ENCODE measurements at regions not wholly inside any gene's neighbourhood (a gene's known extent, or its start where the extent isn't known, plus 50 kb on each side); places are given as distances from the start of the nearest gene placed in this dataset.
"Not testable (repeated sequence)": the region's sequence is repeated elsewhere in the genome, so short reads cannot be mapped to it uniquely, and the experiment has no call there.

GRCh38 chr9:33623658-33624586 lies 99.9 kb downstream of the ANKRD18B start:
- H3K4me2 ChIP-seq = peak overlapping the region; percentile 43; the same call in 1 of the 2 replicates
- H2AFZ ChIP-seq (ENCODE audit: low read depth) = peak overlapping the region; percentile 56; the same call in 1 of the 2 replicates
- TF ChIP-seq CTCF (conservative IDR thresholded peaks at IDR 0.05; ENCODE audit: low read depth, low read length) = peak; percentile 82

GRCh38 chr9:33628318-33628717 lies 104.3 kb downstream of the ANKRD18B start:
- not testable (repeated sequence) for H3K79me2 ChIP-seq (ENCODE audit: insufficient read depth, low read depth); H3K4me3 ChIP-seq (IDR thresholded peaks at IDR 0.05; ENCODE audit: insufficient read depth, low read depth, low read length); H3K36me3 ChIP-seq (ENCODE audit: insufficient read depth); H3K9ac ChIP-seq; H4K20me1 ChIP-seq (ENCODE audit: insufficient read depth); H3K27ac ChIP-seq; H3K4me2 ChIP-seq; H2AFZ ChIP-seq (ENCODE audit: low read depth); H3K27me3 ChIP-seq (ENCODE audit: insufficient read depth, low read depth); H3K4me1 ChIP-seq (ENCODE audit: low read depth, poor library complexity, severe bottlenecking)

More at GRCh38 chr9:33623658-33624586, 99.9 kb downstream of the ANKRD18B start:
- no peaks in the 10 kb centered on the region for H3K27me3 ChIP-seq (ENCODE audit: insufficient read depth, low read depth)
- H3K4me1 ChIP-seq (ENCODE audit: low read depth, poor library complexity, severe bottlenecking) = peaks cover 7% of the 10 kb centered on the region
- H3K79me2 ChIP-seq (ENCODE audit: insufficient read depth, low read depth) = no peaks in the 10 kb centered on the region
- no peak overlapping the region for H3K27ac ChIP-seq
- H3K36me3 ChIP-seq (ENCODE audit: insufficient read depth) = no peaks in the 10 kb centered on the region
- no peaks in the 10 kb centered on the region for H4K20me1 ChIP-seq (ENCODE audit: insufficient read depth)
- no peak overlapping the region for H3K4me3 ChIP-seq (IDR thresholded peaks at IDR 0.05; ENCODE audit: insufficient read depth, low read depth, low read length)
- no peak overlapping the region for H3K9ac ChIP-seq

GRCh38 chr9:33628865-33629410 lies 104.9 kb downstream of the ANKRD18B start:
- H3K36me3 ChIP-seq (ENCODE audit: insufficient read depth) = no peaks in the 10 kb centered on the region
- no peak overlapping the region for H3K27ac ChIP-seq
- TF ChIP-seq CTCF (conservative IDR thresholded peaks at IDR 0.05; ENCODE audit: low read depth, low read length) = no peak
- no peaks in the 10 kb centered on the region for H3K4me1 ChIP-seq (ENCODE audit: low read depth, poor library complexity, severe bottlenecking)
- no peaks in the 10 kb centered on the region for H3K79me2 ChIP-seq (ENCODE audit: insufficient read depth, low read depth)
- H4K20me1 ChIP-seq (ENCODE audit: insufficient read depth) = no peaks in the 10 kb centered on the region
- no peak overlapping the region for H2AFZ ChIP-seq (ENCODE audit: low read depth)
- no peak overlapping the region for H3K4me2 ChIP-seq
- H3K9ac ChIP-seq = no peak overlapping the region
- no peak overlapping the region for H3K4me3 ChIP-seq (IDR thresholded peaks at IDR 0.05; ENCODE audit: insufficient read depth, low read depth, low read length)
- H3K27me3 ChIP-seq (ENCODE audit: insufficient read depth, low read depth) = no peaks in the 10 kb centered on the region

- H3K4me2 ChIP-seq = no peak overlapping the region
- no peaks in the 10 kb centered on the region for H3K36me3 ChIP-seq (ENCODE audit: insufficient read depth)
- no peaks in the 10 kb centered on the region for H3K27me3 ChIP-seq (ENCODE audit: insufficient read depth, low read depth)
- no peak overlapping the region for H3K4me3 ChIP-seq (IDR thresholded peaks at IDR 0.05; ENCODE audit: insufficient read depth, low read depth, low read length)
- H3K79me2 ChIP-seq (ENCODE audit: insufficient read depth, low read depth) = no peaks in the 10 kb centered on the region
- TF ChIP-seq CTCF (conservative IDR thresholded peaks at IDR 0.05; ENCODE audit: low read depth, low read length) = no peak
- H3K27ac ChIP-seq = no peak overlapping the region
- no peaks in the 10 kb centered on the region for H3K4me1 ChIP-seq (ENCODE audit: low read depth, poor library complexity, severe bottlenecking)
- H2AFZ ChIP-seq (ENCODE audit: low read depth) = no peak overlapping the region
- no peak overlapping the region for H3K9ac ChIP-seq
- H4K20me1 ChIP-seq (ENCODE audit: insufficient read depth) = no peaks in the 10 kb centered on the region
Measured at GRCh38 chr9:33633636-33634035, 109.6 kb downstream of the ANKRD18B start.

- TF ChIP-seq CTCF (conservative IDR thresholded peaks at IDR 0.05; ENCODE audit: low read depth, low read length) = no peak
- H3K27ac ChIP-seq = no peak overlapping the region
- no peak overlapping the region for H3K9ac ChIP-seq
- H3K36me3 ChIP-seq (ENCODE audit: insufficient read depth) = no peaks in the 10 kb centered on the region
- H2AFZ ChIP-seq (ENCODE audit: low read depth) = no peak overlapping the region
- no peak overlapping the region for H3K4me2 ChIP-seq
- no peaks in the 10 kb centered on the region for H3K27me3 ChIP-seq (ENCODE audit: insufficient read depth, low read depth)
- H4K20me1 ChIP-seq (ENCODE audit: insufficient read depth) = no peaks in the 10 kb centered on the region
- H3K4me3 ChIP-seq (IDR thresholded peaks at IDR 0.05; ENCODE audit: insufficient read depth, low read depth, low read length) = no peak overlapping the region
- H3K4me1 ChIP-seq (ENCODE audit: low read depth, poor library complexity, severe bottlenecking) = no peaks in the 10 kb centered on the region
- H3K79me2 ChIP-seq (ENCODE audit: insufficient read depth, low read depth) = no peaks in the 10 kb centered on the region
Measured at GRCh38 chr9:33637881-33638280, 113.8 kb downstream of the ANKRD18B start.

Measured in KMS-11 (cell line).